ENCODE measurements at regions not wholly inside any gene's neighbourhood (a gene's known extent, or its start where the extent isn't known, plus 50 kb on each side); places are given as distances from the start of the nearest gene placed in this dataset.

GRCh38 chr2:58601017-58601416 lies 359.9 kb upstream of the FANCL start:
- Histone ChIP-seq H3K27ac (ENCODE audit: low read length) (no peak overlapping the region), H3K4me3 (ENCODE audit: low read depth in 2 of 2, low read length in 2 of 2) (no peak overlapping the region), H3K36me3 (ENCODE audit: control insufficient read depth, insufficient read depth, low read length) (no peaks in the 10 kb centered on the region), H3K9me3 (ENCODE audit: control insufficient read depth, insufficient read depth, low read depth, low read length) (no peaks in the 10 kb centered on the region), H3K27me3 (ENCODE audit: control insufficient read depth, insufficient read depth, low read length) (no peaks in the 10 kb centered on the region), H3K4me1 (ENCODE audit: control insufficient read depth, insufficient read depth, low read length) (no peaks in the 10 kb centered on the region)
- TF ChIP-seq SIN3A (IDR thresholded peaks at IDR 0.05; ENCODE audit: borderline replicate concordance, insufficient read depth, low read depth, low read length), result no peak
- no peak for ATAC-seq
- no TSS peak for BruUV-seq (replicated peaks)
- CTCF ChIA-PET, result no interaction called here
- POLR2A ChIA-PET, result no interaction called here
- intact Hi-C loops (cut with micrococcal nuclease; ENCODE audit: unreplicated experiment) (no loop called here), in situ Hi-C loops (cut with HindIII; ENCODE audit: low pct_unique_long_range_greater_than_20kb, low sequenced_read_pairs) (no loop called here)
- DNase-seq (ENCODE audit: low read depth, low spot score), result no peak

GRCh38 chr2:58598171-58598570 lies 357.0 kb upstream of the FANCL start:
- Histone ChIP-seq H3K27ac (ENCODE audit: low read length) (no peak overlapping the region), H3K27me3 (ENCODE audit: control insufficient read depth, insufficient read depth, low read length) (no peaks in the 10 kb centered on the region), H3K36me3 (ENCODE audit: control insufficient read depth, insufficient read depth, low read length) (no peaks in the 10 kb centered on the region), H3K9me3 (ENCODE audit: control insufficient read depth, insufficient read depth, low read depth, low read length) (no peaks in the 10 kb centered on the region), H3K4me3 (ENCODE audit: low read depth in 2 of 2, low read length in 2 of 2) (no peak overlapping the region), H3K4me1 (ENCODE audit: control insufficient read depth, insufficient read depth, low read length) (no peaks in the 10 kb centered on the region)
- CTCF ChIA-PET, result no interaction called here
- in situ Hi-C loops (cut with HindIII; ENCODE audit: low pct_unique_long_range_greater_than_20kb, low sequenced_read_pairs), result no loop called here
- ATAC-seq (no peak), DNase-seq (ENCODE audit: low read depth, low spot score) (no peak)
- POLR2A ChIA-PET, result no interaction called here
- BruUV-seq (replicated peaks), result no TSS peak
- intact Hi-C loops (cut with micrococcal nuclease; ENCODE audit: unreplicated experiment), result no loop called here
- no peak for TF ChIP-seq POLR2AphosphoS5 (IDR thresholded peaks at IDR 0.05; ENCODE audit: low read depth, low read length)
- TF ChIP-seq REST (IDR thresholded peaks at IDR 0.05; ENCODE audit: insufficient read depth in 1 of 2, low read depth in 2 of 2, low read length in 1 of 2), result no peak
- TF ChIP-seq TCF7L2 (IDR thresholded peaks at IDR 0.05; ENCODE audit: low read depth, low read length), result no peak
- TF ChIP-seq, protein P1, sequence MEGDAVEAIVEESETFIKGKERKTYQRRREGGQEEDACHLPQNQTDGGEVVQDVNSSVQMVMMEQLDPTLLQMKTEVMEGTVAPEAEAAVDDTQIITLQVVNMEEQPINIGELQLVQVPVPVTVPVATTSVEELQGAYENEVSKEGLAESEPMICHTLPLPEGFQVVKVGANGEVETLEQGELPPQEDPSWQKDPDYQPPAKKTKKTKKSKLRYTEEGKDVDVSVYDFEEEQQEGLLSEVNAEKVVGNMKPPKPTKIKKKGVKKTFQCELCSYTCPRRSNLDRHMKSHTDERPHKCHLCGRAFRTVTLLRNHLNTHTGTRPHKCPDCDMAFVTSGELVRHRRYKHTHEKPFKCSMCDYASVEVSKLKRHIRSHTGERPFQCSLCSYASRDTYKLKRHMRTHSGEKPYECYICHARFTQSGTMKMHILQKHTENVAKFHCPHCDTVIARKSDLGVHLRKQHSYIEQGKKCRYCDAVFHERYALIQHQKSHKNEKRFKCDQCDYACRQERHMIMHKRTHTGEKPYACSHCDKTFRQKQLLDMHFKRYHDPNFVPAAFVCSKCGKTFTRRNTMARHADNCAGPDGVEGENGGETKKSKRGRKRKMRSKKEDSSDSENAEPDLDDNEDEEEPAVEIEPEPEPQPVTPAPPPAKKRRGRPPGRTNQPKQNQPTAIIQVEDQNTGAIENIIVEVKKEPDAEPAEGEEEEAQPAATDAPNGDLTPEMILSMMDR (IDR thresholded peaks at IDR 0.05), result no peak
- TF ChIP-seq SIN3A (IDR thresholded peaks at IDR 0.05; ENCODE audit: borderline replicate concordance, insufficient read depth, low read depth, low read length), result no peak

DNA sequence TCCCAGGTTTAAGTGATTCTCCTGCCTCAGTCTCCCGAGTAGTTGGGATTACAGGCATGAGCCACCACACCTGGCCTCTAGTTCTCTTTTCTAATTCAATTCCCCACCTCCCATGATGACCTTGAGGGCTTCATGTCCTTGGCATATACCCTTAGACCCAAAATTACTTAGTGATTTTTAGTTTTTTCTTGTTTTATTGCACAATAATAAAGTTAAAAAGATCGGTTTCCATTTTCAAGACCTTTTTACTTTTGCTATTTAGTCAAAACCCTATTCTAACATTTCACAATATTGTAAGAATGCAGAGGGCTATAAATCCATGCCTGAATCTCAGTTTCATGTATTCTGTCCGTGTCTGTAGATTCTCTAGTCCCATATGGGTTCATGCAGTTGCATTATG lies 354.6 kb upstream of the FANCL start:
- in situ Hi-C loops (cut with HindIII; ENCODE audit: low pct_unique_long_range_greater_than_20kb, low sequenced_read_pairs) (no loop called here), intact Hi-C loops (cut with micrococcal nuclease; ENCODE audit: unreplicated experiment) (no loop called here)
- H3K4me1 ChIP-seq (ENCODE audit: control insufficient read depth, insufficient read depth, low read length), result no peaks in the 10 kb centered on the region
- no peak overlapping the region for H3K4me3 ChIP-seq (ENCODE audit: low read depth in 2 of 2, low read length in 2 of 2)
- H3K27me3 ChIP-seq (ENCODE audit: control insufficient read depth, insufficient read depth, low read length), result no peaks in the 10 kb centered on the region
- no peaks in the 10 kb centered on the region for H3K9me3 ChIP-seq (ENCODE audit: control insufficient read depth, insufficient read depth, low read depth, low read length)
- POLR2A ChIA-PET, result no interaction called here
- no peak overlapping the region for H3K27ac ChIP-seq (ENCODE audit: low read length)
- ATAC-seq, result no peak
- DNase-seq (ENCODE audit: low read depth, low spot score), result no peak
- TF ChIP-seq SIN3A (IDR thresholded peaks at IDR 0.05; ENCODE audit: borderline replicate concordance, insufficient read depth, low read depth, low read length) (no peak), POLR2AphosphoS5 (IDR thresholded peaks at IDR 0.05; ENCODE audit: low read depth, low read length) (no peak), TCF7L2 (IDR thresholded peaks at IDR 0.05; ENCODE audit: low read depth, low read length) (no peak)
- H3K36me3 ChIP-seq (ENCODE audit: control insufficient read depth, insufficient read depth, low read length), result no peaks in the 10 kb centered on the region
- BruUV-seq (replicated peaks), result no TSS peak
- CTCF ChIA-PET, result no interaction called here
